WTC11 (cell line): ENCODE measurements at regions not wholly inside any gene's neighbourhood (a gene's known extent, or its start where the extent isn't known, plus 50 kb on each side); places are given as distances from the start of the nearest gene placed in this dataset.

Experiments used
- ATF2 ChIP-seq: sonication (generic); formaldehyde crosslinking; IDR thresholded peaks from 2 replicates; pipeline ENCODE4 v1.8.1; 2022; ENCODE audit warnings: low read depth, missing genetic modification reagents, borderline replicate concordance
- CTCF ChIP-seq: fragments of 200-600 bp; IDR thresholded peaks from 2 replicates; pipeline ENCODE4 v1.8.0; 2022; ENCODE audit warnings: antibody characterized with exemption
- USF2 ChIP-seq: sonication (generic); formaldehyde crosslinking; IDR thresholded peaks from 2 replicates; pipeline ENCODE4 v1.8.1; 2023; ENCODE audit warnings: mild to moderate bottlenecking, missing genetic modification reagents, moderate library complexity
- ZNF138 ChIP-seq: sonication (generic); formaldehyde crosslinking; conservative IDR thresholded peaks from 2 replicates; pipeline ENCODE4 v1.8.1; 2022; ENCODE audit warnings: mild to moderate bottlenecking, moderate library complexity, missing genetic modification reagents
- TF ChIP-seq, protein P1 (sequence below): sonication (generic); formaldehyde crosslinking; IDR thresholded peaks from 2 replicates; pipeline ENCODE4 v1.8.1; 2023; ENCODE audit warnings: mild to moderate bottlenecking, missing genetic modification reagents
- TF ChIP-seq, protein P2 (sequence below): sonication (generic); formaldehyde crosslinking; conservative IDR thresholded peaks from 2 replicates; pipeline ENCODE4 v1.8.1; 2022; ENCODE audit warnings: mild to moderate bottlenecking, missing genetic modification reagents

DNA sequence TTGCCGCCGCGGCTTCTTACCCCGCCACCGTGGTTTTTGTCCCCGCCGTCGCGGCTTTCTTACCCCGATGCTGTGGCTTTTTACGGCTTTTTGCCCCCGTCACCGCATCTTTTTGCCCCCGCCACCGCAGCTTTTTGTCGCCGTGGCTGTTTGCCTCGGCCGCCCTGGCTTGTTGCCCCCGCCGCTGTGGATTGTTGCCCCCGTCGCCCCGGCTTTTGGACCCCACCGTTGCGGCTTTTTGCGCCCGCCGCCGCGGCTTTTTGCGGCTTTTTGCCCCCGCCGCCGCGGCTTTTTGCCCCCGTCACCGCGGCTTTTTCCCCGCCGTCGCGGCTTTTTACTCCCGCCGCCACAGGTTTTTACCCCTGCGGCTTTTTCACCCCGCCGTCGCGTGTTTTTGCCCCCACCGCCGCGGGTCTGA is 3934.3 kb downstream of the SRGAP2C start:
- TF ChIP-seq CTCF = no peak
- TF ChIP-seq ZNF138 (CRISPR knock-in tag) = no peak
- TF ChIP-seq ATF2 (CRISPR knock-in tag) = no peak
- TF ChIP-seq, protein P1, sequence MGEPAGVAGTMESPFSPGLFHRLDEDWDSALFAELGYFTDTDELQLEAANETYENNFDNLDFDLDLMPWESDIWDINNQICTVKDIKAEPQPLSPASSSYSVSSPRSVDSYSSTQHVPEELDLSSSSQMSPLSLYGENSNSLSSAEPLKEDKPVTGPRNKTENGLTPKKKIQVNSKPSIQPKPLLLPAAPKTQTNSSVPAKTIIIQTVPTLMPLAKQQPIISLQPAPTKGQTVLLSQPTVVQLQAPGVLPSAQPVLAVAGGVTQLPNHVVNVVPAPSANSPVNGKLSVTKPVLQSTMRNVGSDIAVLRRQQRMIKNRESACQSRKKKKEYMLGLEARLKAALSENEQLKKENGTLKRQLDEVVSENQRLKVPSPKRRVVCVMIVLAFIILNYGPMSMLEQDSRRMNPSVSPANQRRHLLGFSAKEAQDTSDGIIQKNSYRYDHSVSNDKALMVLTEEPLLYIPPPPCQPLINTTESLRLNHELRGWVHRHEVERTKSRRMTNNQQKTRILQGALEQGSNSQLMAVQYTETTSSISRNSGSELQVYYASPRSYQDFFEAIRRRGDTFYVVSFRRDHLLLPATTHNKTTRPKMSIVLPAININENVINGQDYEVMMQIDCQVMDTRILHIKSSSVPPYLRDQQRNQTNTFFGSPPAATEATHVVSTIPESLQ (CRISPR knock-in tag) = no peak
- TF ChIP-seq, protein P2, sequence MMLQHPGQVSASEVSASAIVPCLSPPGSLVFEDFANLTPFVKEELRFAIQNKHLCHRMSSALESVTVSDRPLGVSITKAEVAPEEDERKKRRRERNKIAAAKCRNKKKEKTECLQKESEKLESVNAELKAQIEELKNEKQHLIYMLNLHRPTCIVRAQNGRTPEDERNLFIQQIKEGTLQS = no peak
- no peak for TF ChIP-seq USF2 (CRISPR knock-in tag)
